ENCODE measurements at regions not wholly inside any gene's neighbourhood (a gene's known extent, or its start where the extent isn't known, plus 50 kb on each side); places are given as distances from the start of the nearest gene placed in this dataset.

- no peak for TF ChIP-seq ZNF70 (CRISPR knock-in tag; IDR thresholded peaks at IDR 0.05)
- TF ChIP-seq TCF4 (CRISPR knock-in tag; IDR thresholded peaks at IDR 0.05; ENCODE audit: borderline replicate concordance), result no peak
- no peak for TF ChIP-seq GLIS3 (CRISPR knock-in tag; IDR thresholded peaks at IDR 0.05)
- TF ChIP-seq ZNF565 (CRISPR knock-in tag; conservative IDR thresholded peaks at IDR 0.05; ENCODE audit: low read depth), result no peak
- TF ChIP-seq SNAI2 (CRISPR knock-in tag; IDR thresholded peaks at IDR 0.05), result no peak
- TF ChIP-seq PPARA (CRISPR knock-in tag; IDR thresholded peaks at IDR 0.05; ENCODE audit: borderline replicate concordance), result no peak
- no peak for TF ChIP-seq PATZ1 (CRISPR knock-in tag; IDR thresholded peaks at IDR 0.05; ENCODE audit: borderline replicate concordance)
- TF ChIP-seq ARNTL (CRISPR knock-in tag; IDR thresholded peaks at IDR 0.05; ENCODE audit: borderline replicate concordance, low read depth), result no peak
- no peak for TF ChIP-seq POU6F1 (CRISPR knock-in tag; IDR thresholded peaks at IDR 0.05; ENCODE audit: borderline replicate concordance, low read depth)
- no peak for TF ChIP-seq ZFP30 (CRISPR knock-in tag; IDR thresholded peaks at IDR 0.05)
- no peak for TF ChIP-seq ISL1 (CRISPR knock-in tag; IDR thresholded peaks at IDR 0.05)
- no peak for ATAC-seq
Observed at GRCh38 chrX:140389331-140389730, 115.5 kb downstream of the SOX3 start.

- ATAC-seq, result no peak
- TF ChIP-seq ARNTL (CRISPR knock-in tag; IDR thresholded peaks at IDR 0.05; ENCODE audit: borderline replicate concordance, low read depth) (no peak), CSRNP3 (CRISPR knock-in tag; IDR thresholded peaks at IDR 0.05) (no peak), PATZ1 (CRISPR knock-in tag; IDR thresholded peaks at IDR 0.05; ENCODE audit: borderline replicate concordance) (no peak), ISL1 (CRISPR knock-in tag; IDR thresholded peaks at IDR 0.05) (no peak), RARB (CRISPR knock-in tag; IDR thresholded peaks at IDR 0.05) (no peak), ZFP30 (CRISPR knock-in tag; IDR thresholded peaks at IDR 0.05) (no peak), ZC3H10 (CRISPR knock-in tag; IDR thresholded peaks at IDR 0.05) (no peak)
- TF ChIP-seq, protein P1, sequence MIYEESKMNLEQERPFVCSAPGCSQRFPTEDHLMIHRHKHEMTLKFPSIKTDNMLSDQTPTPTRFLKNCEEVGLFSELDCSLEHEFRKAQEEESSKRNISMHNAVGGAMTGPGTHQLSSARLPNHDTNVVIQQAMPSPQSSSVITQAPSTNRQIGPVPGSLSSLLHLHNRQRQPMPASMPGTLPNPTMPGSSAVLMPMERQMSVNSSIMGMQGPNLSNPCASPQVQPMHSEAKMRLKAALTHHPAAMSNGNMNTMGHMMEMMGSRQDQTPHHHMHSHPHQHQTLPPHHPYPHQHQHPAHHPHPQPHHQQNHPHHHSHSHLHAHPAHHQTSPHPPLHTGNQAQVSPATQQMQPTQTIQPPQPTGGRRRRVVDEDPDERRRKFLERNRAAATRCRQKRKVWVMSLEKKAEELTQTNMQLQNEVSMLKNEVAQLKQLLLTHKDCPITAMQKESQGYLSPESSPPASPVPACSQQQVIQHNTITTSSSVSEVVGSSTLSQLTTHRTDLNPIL (CRISPR knock-in tag; IDR thresholded peaks at IDR 0.05; ENCODE audit: low read depth), result no peak
Observed at GRCh38 chrX:140362861-140363260, 142.0 kb downstream of the SOX3 start.

DNA sequence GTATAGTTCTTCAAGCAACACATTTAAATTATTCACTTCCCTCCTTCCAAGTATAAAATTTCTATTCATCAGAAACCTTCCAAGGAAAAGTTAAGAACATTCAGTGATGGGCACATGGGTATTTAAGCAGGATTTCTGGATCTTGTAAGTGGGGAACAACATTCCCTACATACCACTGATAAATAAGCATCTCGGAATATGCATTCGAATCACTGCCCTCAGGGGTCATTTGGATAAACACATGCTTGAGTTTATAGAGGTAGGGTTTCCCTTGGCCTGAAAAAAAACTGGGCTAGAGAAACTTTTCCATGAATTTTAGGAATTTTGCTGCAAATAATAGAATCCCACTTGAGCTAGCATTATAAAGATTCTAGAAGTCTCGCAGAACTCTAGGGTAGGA lies 143.9 kb downstream of the SOX3 start:
- no peak for TF ChIP-seq ZNF565 (CRISPR knock-in tag; conservative IDR thresholded peaks at IDR 0.05; ENCODE audit: low read depth)
- TF ChIP-seq ZC3H10 (CRISPR knock-in tag; IDR thresholded peaks at IDR 0.05), result no peak
- TF ChIP-seq TCF4 (CRISPR knock-in tag; IDR thresholded peaks at IDR 0.05; ENCODE audit: borderline replicate concordance), result no peak
- TF ChIP-seq ISL1 (CRISPR knock-in tag; IDR thresholded peaks at IDR 0.05), result no peak
- TF ChIP-seq POU6F1 (CRISPR knock-in tag; IDR thresholded peaks at IDR 0.05; ENCODE audit: borderline replicate concordance, low read depth), result no peak
- TF ChIP-seq, protein P1 (CRISPR knock-in tag; IDR thresholded peaks at IDR 0.05; ENCODE audit: low read depth), result no peak
- ATAC-seq, result no peak
